OCI-LY3 (cell line): ENCODE measurements at regions not wholly inside any gene's neighbourhood (a gene's known extent, or its start where the extent isn't known, plus 50 kb on each side); places are given as distances from the start of the nearest gene placed in this dataset.

Experiments used
- H2AFZ ChIP-seq: fragments of 200-600, 300-600 bp; shearing (Covaris generic); 2 replicates; pipeline ENCODE4 v1.6.0; 2014; ENCODE audit warnings: antibody characterized with exemption, low read depth, low read length
- H3K27ac ChIP-seq: fragments of 200-600, 300-600 bp; sonication (generic); 2 replicates; pipeline ENCODE4 v1.5.1; 2014; ENCODE audit warnings: mild to moderate bottlenecking, low read length, moderate library complexity, mixed read lengths
- H3K27me3 ChIP-seq: fragments of 200-600, 300-600 bp; sonication (generic); 2 replicates; pipeline ENCODE4 v1.6.1; 2014; ENCODE audit warnings: low read depth, low read length, mixed read lengths
- H3K36me3 ChIP-seq: fragments of 200-600, 300-600 bp; sonication (generic); replicated peaks from 2 replicates; pipeline ENCODE3; 2014; ENCODE audit warnings: low read depth, low read length, mixed read lengths
- H3K4me1 ChIP-seq: fragments of 300-600, 200-600 bp; sonication (generic); 2 replicates; pipeline ENCODE4 v1.6.1; 2014; ENCODE audit warnings: low read length, mixed read lengths
- H3K4me2 ChIP-seq: fragments of 200-600, 300-600 bp; sonication (generic); 2 replicates; pipeline ENCODE4 v1.6.1; 2014; ENCODE audit warnings: low read length, mixed read lengths
- H3K4me3 ChIP-seq: fragments of 300-600, 200-600 bp; sonication (generic); 2 replicates; pipeline ENCODE4 v1.5.1; 2014; ENCODE audit warnings: antibody characterized with exemption, mild to moderate bottlenecking, low read length, moderate library complexity
- H3K79me2 ChIP-seq: fragments of 300-600, 200-600 bp; shearing (Covaris generic); 2 replicates; pipeline ENCODE4 v1.6.1; 2014; ENCODE audit warnings: mild to moderate bottlenecking, low read length, mixed read lengths
- H3K9ac ChIP-seq: fragments of 300-600, 200-600 bp; shearing (Covaris generic); 2 replicates; pipeline ENCODE4 v1.6.0; 2014; ENCODE audit warnings: mild to moderate bottlenecking, low read length, moderate library complexity
- H3K9me3 ChIP-seq: fragments of 200-600, 300-600 bp; shearing (Covaris generic); 2 replicates; pipeline ENCODE4 v1.6.1; 2014; ENCODE audit warnings: low read length, mixed read lengths; ENCODE audit not compliant: insufficient read depth
- H4K20me1 ChIP-seq: fragments of 200-600, 300-600 bp; sonication (generic); 2 replicates; pipeline ENCODE4 v1.6.1; 2016; ENCODE audit warnings: low read length, mixed read lengths; ENCODE audit not compliant: insufficient read depth
- CTCF ChIP-seq: fragments of 200-600, 300-600 bp; sonication (generic); IDR thresholded peaks from 2 replicates; pipeline ENCODE4 v1.5.1; 2014; ENCODE audit warnings: antibody characterized with exemption, low read length, low read depth
- EZH2phosphoT487 ChIP-seq: fragments of 200-600 bp; shearing (Covaris generic); IDR thresholded peaks from 2 replicates; pipeline ENCODE4 v1.6.1; 2018; ENCODE audit warnings: antibody characterized with exemption, mixed run types, low read depth

GRCh38 chr4:29326004-29326403 lies 1394.2 kb upstream of the PCDH7 start:
- no peak overlapping the region for H3K27ac ChIP-seq
- TF ChIP-seq EZH2phosphoT487 (no peak), CTCF (no peak)

GRCh38 chr4:29326816-29327215 lies 1393.4 kb upstream of the PCDH7 start:
- Histone ChIP-seq H3K4me1 (peaks cover 12% of the 10 kb centered on the region), H3K4me3 (no peak overlapping the region), H3K36me3 (no peaks in the 10 kb centered on the region), H2AFZ (no peak overlapping the region), H4K20me1 (no peaks in the 10 kb centered on the region), H3K9ac (no peak overlapping the region), H3K27me3 (no peaks in the 10 kb centered on the region), H3K9me3 (no peaks in the 10 kb centered on the region), H3K79me2 (no peaks in the 10 kb centered on the region), H3K4me2 (no peak overlapping the region), H3K27ac (no peak overlapping the region)
- no peak for TF ChIP-seq EZH2phosphoT487
- TF ChIP-seq CTCF, result no peak

More at GRCh38 chr4:29326004-29326403, 1394.2 kb upstream of the PCDH7 start:
- no peaks in the 10 kb centered on the region for H3K27me3 ChIP-seq
- no peaks in the 10 kb centered on the region for H3K79me2 ChIP-seq
- H3K4me3 ChIP-seq, result no peak overlapping the region
- H3K36me3 ChIP-seq, result no peaks in the 10 kb centered on the region
- no peaks in the 10 kb centered on the region for H4K20me1 ChIP-seq
- no peak overlapping the region for H3K4me2 ChIP-seq
- no peaks in the 10 kb centered on the region for H3K9me3 ChIP-seq
- no peak overlapping the region for H3K9ac ChIP-seq
- H2AFZ ChIP-seq, result no peak overlapping the region
- peaks cover 12% of the 10 kb centered on the region for H3K4me1 ChIP-seq

- Histone ChIP-seq H3K4me2 (no peak overlapping the region), H2AFZ (no peak overlapping the region), H3K27ac (no peak overlapping the region), H3K4me3 (no peak overlapping the region), H3K79me2 (no peaks in the 10 kb centered on the region), H3K9me3 (no peaks in the 10 kb centered on the region), H3K4me1 (no peaks in the 10 kb centered on the region), H3K36me3 (no peaks in the 10 kb centered on the region), H3K27me3 (no peaks in the 10 kb centered on the region), H4K20me1 (no peaks in the 10 kb centered on the region), H3K9ac (no peak overlapping the region)
- TF ChIP-seq CTCF, result no peak
- no peak for TF ChIP-seq EZH2phosphoT487
Observed at GRCh38 chr4:29336861-29337260, 1383.3 kb upstream of the PCDH7 start.

GRCh38 chr4:29372971-29373370 lies 1347.2 kb upstream of the PCDH7 start:
- Histone ChIP-seq H3K36me3 (no peaks in the 10 kb centered on the region), H3K4me1 (no peaks in the 10 kb centered on the region), H3K9ac (no peak overlapping the region), H3K4me2 (no peak overlapping the region), H2AFZ (no peak overlapping the region), H3K27ac (no peak overlapping the region), H4K20me1 (no peaks in the 10 kb centered on the region), H3K9me3 (no peaks in the 10 kb centered on the region; the same call in 1 of the 2 replicates), H3K4me3 (no peak overlapping the region), H3K79me2 (no peaks in the 10 kb centered on the region), H3K27me3 (no peaks in the 10 kb centered on the region)
- TF ChIP-seq CTCF (no peak), EZH2phosphoT487 (no peak)
